Spleen (tissue), 7 donors: ENCODE measurements at regions not wholly inside any gene's neighbourhood (a gene's known extent, or its start where the extent isn't known, plus 50 kb on each side); places are given as distances from the start of the nearest gene placed in this dataset.

Source experiments
- POLR2A ChIP-seq, 3 donors: fragments of 450-650 bp; IDR thresholded peaks; one replicate each; pipeline ENCODE4 v1.5.1; 2017; ENCODE audit warnings: antibody characterized with exemption in 3 of 3, mild to moderate bottlenecking in 1 of 3
- TF ChIP-seq, protein P1 (sequence below), 11 experiments: fragments of 200-600 bp in 7 of 11; fragments of 450-650 bp in 4 of 11; sonication (generic) in 4 of 11; IDR thresholded peaks in 8 of 11; conservative IDR thresholded peaks in 3 of 11; 1 replicate in 7 of 11; 2 replicates in 4 of 11; pipeline versions ENCODE4 v1.4.0 to v1.8.0; 2016 to 2021; ENCODE audit warnings: antibody characterized with exemption in 11 of 11, inconsistent platforms in 4 of 11, mild to moderate bottlenecking in 1 of 11
- donor health status: DM: no; HTN: no; CAD: no; lungs with moderate emphysema.
- donor health status: DM: no; HTN: no; CAD: no.
- donor health status: DM: no; HTN: no; CAD: no.

- TF ChIP-seq, protein P1, sequence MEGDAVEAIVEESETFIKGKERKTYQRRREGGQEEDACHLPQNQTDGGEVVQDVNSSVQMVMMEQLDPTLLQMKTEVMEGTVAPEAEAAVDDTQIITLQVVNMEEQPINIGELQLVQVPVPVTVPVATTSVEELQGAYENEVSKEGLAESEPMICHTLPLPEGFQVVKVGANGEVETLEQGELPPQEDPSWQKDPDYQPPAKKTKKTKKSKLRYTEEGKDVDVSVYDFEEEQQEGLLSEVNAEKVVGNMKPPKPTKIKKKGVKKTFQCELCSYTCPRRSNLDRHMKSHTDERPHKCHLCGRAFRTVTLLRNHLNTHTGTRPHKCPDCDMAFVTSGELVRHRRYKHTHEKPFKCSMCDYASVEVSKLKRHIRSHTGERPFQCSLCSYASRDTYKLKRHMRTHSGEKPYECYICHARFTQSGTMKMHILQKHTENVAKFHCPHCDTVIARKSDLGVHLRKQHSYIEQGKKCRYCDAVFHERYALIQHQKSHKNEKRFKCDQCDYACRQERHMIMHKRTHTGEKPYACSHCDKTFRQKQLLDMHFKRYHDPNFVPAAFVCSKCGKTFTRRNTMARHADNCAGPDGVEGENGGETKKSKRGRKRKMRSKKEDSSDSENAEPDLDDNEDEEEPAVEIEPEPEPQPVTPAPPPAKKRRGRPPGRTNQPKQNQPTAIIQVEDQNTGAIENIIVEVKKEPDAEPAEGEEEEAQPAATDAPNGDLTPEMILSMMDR (IDR thresholded peaks at IDR 0.05 in 8 of 11, conservative IDR thresholded peaks at IDR 0.05 in 3 of 11): no peak
- TF ChIP-seq POLR2A (IDR thresholded peaks at IDR 0.05): no peak
Measured at GRCh38 chr10:83801983-83802382, 337.3 kb upstream of the GHITM start.
